NCI-H748 (cell line): ENCODE measurements at regions not wholly inside any gene's neighbourhood (a gene's known extent, or its start where the extent isn't known, plus 50 kb on each side); places are given as distances from the start of the nearest gene placed in this dataset.
"Not testable (repeated sequence)": the region's sequence is repeated elsewhere in the genome, so short reads cannot be mapped to it uniquely, and the experiment has no call there.

Source experiments
- DNase-seq: peaks from one replicate; lab custom pipeline; 2025; ENCODE audit not compliant: unreplicated experiment; lab: John Stamatoyannopoulos, UW

GRCh38 chr10:18866852-18867251 lies 181.7 kb upstream of the MALRD1 start:
- DNase-seq, result no peak

DNA sequence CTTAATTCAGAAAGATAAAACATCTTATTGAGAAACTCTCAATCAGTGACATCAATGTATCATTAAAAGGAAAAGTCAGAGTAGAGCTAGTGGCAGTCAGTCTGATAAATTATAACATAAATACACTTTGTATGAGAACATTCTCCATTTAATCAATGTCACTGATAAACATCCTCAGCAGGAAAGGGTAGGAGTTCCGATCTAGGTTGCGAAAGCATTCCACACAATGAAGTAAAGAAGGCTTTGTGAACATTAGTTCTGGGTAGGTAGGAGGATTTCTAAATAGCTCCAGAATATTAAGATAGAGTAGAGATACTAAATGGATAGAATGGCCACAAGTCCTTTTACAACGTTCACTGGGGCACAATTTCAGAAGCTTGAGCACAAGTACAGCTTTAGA lies 179.7 kb upstream of the MALRD1 start:
- no peak for DNase-seq

DNA sequence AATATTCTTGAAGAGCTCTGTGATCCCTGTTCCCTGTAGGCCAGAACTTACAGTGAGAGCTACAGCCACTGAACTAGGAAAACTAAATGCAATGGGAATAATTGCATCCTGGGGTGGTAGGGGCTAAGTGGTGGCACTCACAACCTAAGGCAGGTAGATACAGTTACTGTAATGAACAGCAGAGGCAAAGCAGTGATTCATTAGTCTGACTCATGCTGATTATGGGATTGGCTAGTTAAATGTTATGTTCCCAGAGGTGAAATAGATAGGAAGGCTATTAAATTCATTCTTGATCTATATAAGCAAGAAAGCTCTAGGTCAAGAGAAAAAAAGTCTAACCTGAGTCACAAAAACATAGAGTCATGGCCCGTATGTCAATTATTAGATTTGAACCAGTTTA lies 173.1 kb upstream of the MALRD1 start:
- DNase-seq, result no peak

- DNase-seq, result no peak
Measured at GRCh38 chr10:18879284-18879683, 169.3 kb upstream of the MALRD1 start.

GRCh38 chr10:18880530-18880929 lies 168.1 kb upstream of the MALRD1 start:
- DNase-seq, result no peak

DNA sequence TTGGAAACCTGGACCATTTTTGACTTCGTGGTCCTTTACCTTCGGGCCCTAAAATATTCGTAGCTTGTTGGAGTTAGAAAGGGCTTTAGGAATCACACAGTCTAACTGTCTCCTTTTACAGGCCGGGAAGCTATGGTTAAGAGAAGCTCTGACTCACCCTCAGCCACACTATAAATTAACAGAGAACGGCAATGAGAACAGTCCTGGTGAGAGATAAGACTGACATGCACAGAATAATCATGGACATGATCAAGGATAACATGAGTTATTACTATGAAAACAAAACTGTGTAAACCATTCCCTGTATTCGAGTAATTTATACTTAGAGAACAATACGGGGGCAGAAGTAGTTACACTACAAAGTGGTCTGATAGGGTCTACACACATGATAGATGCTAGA lies 162.5 kb upstream of the MALRD1 start:
- no peak for DNase-seq

DNA sequence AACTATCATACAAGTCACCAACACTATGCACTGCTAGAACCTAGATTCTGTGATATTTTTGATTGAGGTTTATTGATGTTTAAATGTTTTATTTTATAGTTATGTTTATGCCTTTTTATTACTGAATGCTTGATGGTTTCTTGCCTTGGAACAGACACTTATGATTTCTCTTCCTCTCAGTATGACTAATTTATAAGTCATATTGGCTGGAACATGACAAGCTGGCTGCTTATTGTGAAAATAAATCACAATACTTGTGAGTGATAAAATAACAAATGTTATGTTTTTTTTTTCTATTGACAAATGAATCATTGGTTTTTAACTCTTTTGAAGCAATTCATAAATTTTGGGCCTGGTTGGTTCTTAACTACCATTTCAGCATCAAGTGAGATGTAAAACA lies 142.0 kb upstream of the MALRD1 start:
- DNase-seq, result no peak

DNA sequence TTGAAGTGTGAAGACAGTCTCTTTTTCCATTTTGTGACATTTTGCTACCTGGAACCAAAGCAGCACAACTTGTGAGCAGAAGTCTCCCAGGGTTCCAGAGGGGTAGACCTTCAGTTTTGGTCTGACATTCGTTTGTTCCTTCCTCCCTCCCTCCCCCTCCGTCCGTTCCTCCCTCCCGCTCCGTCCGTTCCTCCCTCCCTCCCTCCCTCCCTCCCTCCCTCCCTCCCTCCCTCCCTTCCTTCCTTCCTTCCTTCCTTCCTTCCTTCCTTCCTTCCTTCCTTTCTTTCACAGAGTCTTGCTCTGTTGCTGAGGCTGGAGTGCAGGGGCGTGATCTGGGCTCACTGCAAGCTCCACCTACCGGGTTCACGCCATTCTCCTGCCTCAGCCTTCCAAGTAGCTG lies 131.2 kb upstream of the MALRD1 start:
- DNase-seq, result not testable (repeated sequence)

GRCh38 chr10:18918532-18918931 lies 130.1 kb upstream of the MALRD1 start:
- no peak for DNase-seq

DNA sequence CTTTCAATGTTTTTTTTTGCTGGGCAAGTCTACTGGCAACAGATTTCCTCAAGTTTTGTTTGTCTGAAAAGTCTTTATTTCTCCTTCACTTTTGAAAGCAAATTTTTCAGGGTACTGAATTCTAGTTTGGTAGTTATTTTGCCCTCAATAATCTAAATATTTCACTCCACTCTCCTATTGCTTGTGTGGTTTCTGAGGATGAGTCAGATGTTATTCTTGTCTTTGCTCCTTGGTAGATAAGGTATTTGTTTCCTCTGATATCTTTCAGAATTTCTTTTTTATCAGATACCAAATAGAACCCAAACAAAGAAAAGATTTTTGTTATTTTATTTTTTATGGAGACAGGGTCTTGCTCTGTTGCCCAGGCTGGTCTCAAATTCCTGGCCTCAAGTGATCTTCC lies 99.2 kb upstream of the MALRD1 start:
- no peak for DNase-seq

DNA sequence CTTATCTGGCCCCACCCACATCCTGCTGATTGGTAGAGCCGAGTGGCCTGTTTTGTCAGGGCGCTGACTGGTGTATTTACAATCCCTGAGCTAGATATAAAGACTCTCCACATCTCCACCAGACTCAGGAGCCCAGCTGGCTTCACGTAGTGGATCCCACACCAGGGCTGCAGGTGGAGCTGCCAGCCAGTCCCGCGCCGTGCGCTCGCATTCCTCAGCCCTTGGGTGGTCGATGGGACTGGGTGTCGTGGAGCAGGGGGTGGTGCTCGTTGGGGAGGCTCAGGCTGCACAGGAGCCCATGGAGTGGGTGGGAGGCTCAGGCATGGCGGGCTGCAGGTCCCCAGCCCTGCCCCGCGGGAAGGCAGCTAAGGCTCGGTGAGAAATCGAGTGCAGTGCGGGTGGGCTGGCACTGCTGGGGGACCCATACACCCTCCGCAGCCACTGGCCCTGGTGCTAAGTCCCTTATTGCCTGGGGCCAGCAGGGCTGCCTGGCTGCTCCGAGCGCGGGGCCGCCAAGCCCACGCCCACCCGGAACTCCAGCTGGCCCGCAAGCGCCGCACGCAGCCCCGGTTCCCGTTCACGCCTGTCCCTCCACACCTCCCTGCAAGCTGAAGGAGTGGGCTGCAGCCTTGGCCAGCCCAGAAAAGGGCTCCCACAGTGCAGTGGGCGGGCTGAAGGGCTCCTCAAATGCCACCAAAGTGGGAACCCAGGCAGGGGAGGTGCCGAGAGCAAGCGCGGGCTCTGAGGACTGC lies 97.4 kb upstream of the MALRD1 start:
- not testable (repeated sequence) for DNase-seq

DNA sequence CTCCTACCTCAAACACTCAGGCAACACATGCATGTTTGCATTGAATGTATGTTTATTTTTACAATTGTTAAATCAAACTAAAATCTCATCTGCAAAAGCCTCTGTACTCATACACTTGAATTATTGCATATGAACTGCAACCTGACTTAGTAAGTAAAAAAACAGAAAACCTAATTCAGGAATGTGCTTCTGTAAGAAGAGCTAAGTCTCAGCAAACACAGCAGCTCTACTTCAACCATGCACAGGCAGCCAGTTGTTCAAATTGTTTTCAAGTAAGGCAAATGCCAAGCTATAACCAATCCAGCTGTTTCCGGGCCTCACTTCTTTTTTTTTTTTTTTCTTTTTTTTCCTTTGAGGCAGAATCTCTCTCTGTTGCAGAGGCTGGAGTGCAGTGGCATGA lies 93.5 kb upstream of the MALRD1 start:
- DNase-seq, result no peak

DNA sequence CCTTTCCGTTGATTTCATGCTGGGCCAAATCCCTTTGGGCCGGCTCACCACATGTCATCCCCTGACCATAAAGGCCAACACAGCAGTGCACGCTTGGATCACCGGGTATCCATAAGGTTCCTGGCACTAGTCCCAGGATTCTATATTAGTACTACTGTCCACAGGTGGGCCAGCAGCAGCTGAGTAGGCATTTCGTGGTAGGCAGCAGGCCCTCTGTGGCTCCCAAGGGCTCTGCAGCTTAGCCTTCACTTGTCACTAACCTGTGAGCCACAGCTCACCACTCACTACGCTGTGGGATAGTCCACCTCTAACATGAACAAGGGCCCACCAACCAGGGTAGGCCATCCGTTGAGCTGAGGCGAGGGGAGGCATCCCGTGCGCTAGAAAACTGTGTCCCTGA lies 89.2 kb upstream of the MALRD1 start:
- no peak for DNase-seq

DNA sequence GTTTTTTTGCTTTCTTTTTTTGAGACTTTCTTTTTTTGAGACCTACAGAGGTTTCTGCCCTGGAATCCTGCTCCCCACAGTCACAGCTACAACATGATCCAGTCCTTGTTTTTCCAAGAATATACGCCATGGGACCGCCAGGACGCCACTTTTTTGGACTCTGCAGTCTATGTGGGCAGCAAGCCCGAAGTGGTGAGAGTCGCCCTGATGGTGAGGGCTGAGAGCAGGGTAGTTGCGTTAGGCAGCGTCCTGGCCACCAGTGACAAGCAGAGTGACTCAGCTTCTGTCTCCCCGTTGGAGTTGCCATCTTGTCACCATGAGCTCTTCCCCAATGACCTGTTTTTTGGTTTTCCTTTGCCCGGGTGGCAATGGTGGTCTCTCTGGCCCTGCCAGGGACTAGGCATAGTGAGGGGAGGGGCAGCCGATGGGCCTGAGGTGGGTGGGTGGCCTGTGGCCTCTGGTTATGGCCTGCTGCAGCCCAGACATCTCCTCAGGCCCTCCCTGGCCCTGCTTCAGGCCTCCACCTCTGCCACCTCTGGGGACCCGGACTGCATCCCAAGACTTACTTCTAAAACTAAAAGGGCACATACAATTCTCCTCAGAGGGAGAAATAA lies 88.0 kb upstream of the MALRD1 start:
- DNase-seq, result no peak

GRCh38 chr10:18968159-18968558 lies 80.4 kb upstream of the MALRD1 start:
- no peak for DNase-seq

- DNase-seq, result no peak
Measured at GRCh38 chr10:18976696-18977251, 71.8 kb upstream of the MALRD1 start.

GRCh38 chr10:18980089-18980629 lies 68.4 kb upstream of the MALRD1 start:
- DNase-seq, result no peak

GRCh38 chr10:18984531-18984930 lies 64.1 kb upstream of the MALRD1 start:
- DNase-seq, result no peak

GRCh38 chr10:18988338-18988737 lies 60.3 kb upstream of the MALRD1 start:
- no peak for DNase-seq
